ENCODE measurements at regions not wholly inside any gene's neighbourhood (a gene's known extent, or its start where the extent isn't known, plus 50 kb on each side); places are given as distances from the start of the nearest gene placed in this dataset.

GRCh38 chr7:134561-135256, 57.7 kb upstream of the FAM20C start:
- Histone ChIP-seq H3K27ac (no peak overlapping the region), H3K4me3 (ENCODE audit: low read depth, low read length) (no peak overlapping the region), H3K27me3 (replicated peaks) (no peaks in the 10 kb centered on the region), H3K36me3 (replicated peaks) (no peaks in the 10 kb centered on the region)
- in situ Hi-C loops (cut with HindIII; ENCODE audit: low pct_ligation_motif_present, low sequenced_read_pairs), result no loop called here
- no peak for DNase-seq
- TF ChIP-seq CTCF (IDR thresholded peaks at IDR 0.05; ENCODE audit: low read depth, low read length, missing control alignments), result no peak

GRCh38 chr7:135257-135653, 57.1 kb upstream of the FAM20C start:
- DNase-seq, result no peak
- Histone ChIP-seq H3K36me3 (replicated peaks) (no peaks in the 10 kb centered on the region), H3K27me3 (replicated peaks) (no peaks in the 10 kb centered on the region), H3K4me3 (ENCODE audit: low read depth, low read length) (no peak overlapping the region), H3K27ac (no peak overlapping the region)
- no peak for TF ChIP-seq CTCF (IDR thresholded peaks at IDR 0.05; ENCODE audit: low read depth, low read length, missing control alignments)
- in situ Hi-C loops (cut with HindIII; ENCODE audit: low pct_ligation_motif_present, low sequenced_read_pairs), result no loop called here

- in situ Hi-C loops (cut with HindIII; ENCODE audit: low pct_ligation_motif_present, low sequenced_read_pairs), result no loop called here
- no peak for TF ChIP-seq CTCF (IDR thresholded peaks at IDR 0.05; ENCODE audit: low read depth, low read length, missing control alignments)
- H3K27ac ChIP-seq, result no peak overlapping the region
- no peak overlapping the region for H3K4me3 ChIP-seq (ENCODE audit: low read depth, low read length)
- H3K36me3 ChIP-seq (replicated peaks), result no peaks in the 10 kb centered on the region
- DNase-seq, result no peak
- H3K27me3 ChIP-seq (replicated peaks), result no peaks in the 10 kb centered on the region
Observed at GRCh38 chr7:135731-136645, 56.4 kb upstream of the FAM20C start.

GRCh38 chr7:137094-137891, 55.1 kb upstream of the FAM20C start:
- no peak for TF ChIP-seq CTCF (IDR thresholded peaks at IDR 0.05; ENCODE audit: low read depth, low read length, missing control alignments)
- no peak for DNase-seq
- Histone ChIP-seq H3K36me3 (replicated peaks) (no peaks in the 10 kb centered on the region), H3K27ac (no peak overlapping the region), H3K27me3 (replicated peaks) (no peaks in the 10 kb centered on the region), H3K4me3 (ENCODE audit: low read depth, low read length) (no peak overlapping the region)
- in situ Hi-C loops (cut with HindIII; ENCODE audit: low pct_ligation_motif_present, low sequenced_read_pairs), result no loop called here

- in situ Hi-C loops (cut with HindIII; ENCODE audit: low pct_ligation_motif_present, low sequenced_read_pairs), result no loop called here
- Histone ChIP-seq H3K36me3 (replicated peaks) (no peaks in the 10 kb centered on the region), H3K27me3 (replicated peaks) (no peaks in the 10 kb centered on the region), H3K4me3 (ENCODE audit: low read depth, low read length) (no peak overlapping the region), H3K27ac (no peak overlapping the region)
- DNase-seq, result no peak
- no peak for TF ChIP-seq CTCF (IDR thresholded peaks at IDR 0.05; ENCODE audit: low read depth, low read length, missing control alignments)
Observed at GRCh38 chr7:139131-139530, 53.2 kb upstream of the FAM20C start.
